H1 (cell line): ENCODE measurements at regions not wholly inside any gene's neighbourhood (a gene's known extent, or its start where the extent isn't known, plus 50 kb on each side); places are given as distances from the start of the nearest gene placed in this dataset.

ENCODE experiments used
- CTCF ChIA-PET: fragments of 300-600 bp; sonication (Branson Sonifier 250); formaldehyde crosslinking; loops from one replicate; lab custom pipeline; 2021; ENCODE audit not compliant: partially characterized antibody; lab: Charles Lee
- POLR2A ChIA-PET: fragments of 300-600 bp; sonication (Branson Sonifier 250); formaldehyde crosslinking; loops from one replicate; lab custom pipeline; 2021; ENCODE audit warnings: inconsistent platforms; ENCODE audit not compliant: partially characterized antibody; lab: Charles Lee
- DNase-seq, 2 experiments: peaks; one replicate each; pipeline versions ENCODE4 v3.0.0 to v3.0.0-alpha.2; 2010 to 2022; ENCODE audit warnings: low spot score in 2 of 2, low read depth in 1 of 2, mixed read lengths in 1 of 2
- FAIRE-seq: peaks from 2 replicates; lab custom pipeline; 2011; peaks lifted over from hg19 to GRCh38; lab: Jason Lieb, UNC
- H2AFZ ChIP-seq: 2 replicates; pipeline ENCODE4 v1.8.1; 2012; ENCODE audit warnings: low read length, inconsistent platforms
- H2AK5ac ChIP-seq: 2 replicates; pipeline ENCODE4 v1.6.1; 2013; ENCODE audit warnings: low read depth, low read length
- H2BK120ac ChIP-seq: replicated peaks from 2 replicates; pipeline ENCODE3; 2013; ENCODE audit warnings: low read depth, low read length, inconsistent platforms
- H2BK12ac ChIP-seq: 2 replicates; pipeline ENCODE4 v1.6.1; 2013; ENCODE audit warnings: low read depth, low read length
- H2BK15ac ChIP-seq: 2 replicates; pipeline ENCODE4 v1.6.1; 2013; ENCODE audit warnings: low read length
- H2BK20ac ChIP-seq: 2 replicates; pipeline ENCODE4 v1.6.1; 2013; ENCODE audit warnings: low read length
- H2BK5ac ChIP-seq: 2 replicates; pipeline ENCODE4 v1.6.1; 2013; ENCODE audit warnings: low read depth, low read length
- H3K14ac ChIP-seq: 2 replicates; pipeline ENCODE4 v1.6.1; 2013; ENCODE audit warnings: inconsistent platforms; ENCODE audit not compliant: insufficient read length
- H3K18ac ChIP-seq: 2 replicates; pipeline ENCODE4 v1.6.1; 2013; ENCODE audit warnings: low read length; ENCODE audit errors: extremely low read depth
- H3K23ac ChIP-seq: 2 replicates; pipeline ENCODE4 v1.6.1; 2013; ENCODE audit warnings: inconsistent platforms; ENCODE audit not compliant: insufficient read length
- H3K23me2 ChIP-seq: 2 replicates; pipeline ENCODE4 v1.6.1; 2013; ENCODE audit warnings: low read depth, low read length
- H3K27ac ChIP-seq: 2 replicates; pipeline ENCODE4 v1.6.1; 2011; ENCODE audit warnings: low read depth, low read length, inconsistent platforms
- H3K27me3 ChIP-seq, 4 experiments: replicated peaks in 1 of 4; 1 replicate in 1 of 4; 2 replicates in 3 of 4; pipeline versions ENCODE4 v1.6.1 to v1.8.1; 2011 to 2013; ENCODE audit warnings: low read length in 3 of 4, mild to moderate bottlenecking in 3 of 4, inconsistent platforms in 2 of 4, mixed read lengths in 2 of 4, moderate library complexity in 1 of 4; ENCODE audit not compliant: control insufficient read depth in 3 of 4, insufficient read depth in 3 of 4; ENCODE audit errors: extremely low read depth in 1 of 4
- H3K36me3 ChIP-seq, 4 experiments: 2 replicates each; pipeline versions ENCODE4 v1.6.1 to v1.8.1; 2011 to 2013; ENCODE audit warnings: mild to moderate bottlenecking in 4 of 4, low read length in 3 of 4, moderate library complexity in 2 of 4, control low read depth in 1 of 4, inconsistent platforms in 1 of 4; ENCODE audit not compliant: insufficient read depth in 4 of 4, control insufficient read depth in 2 of 4
- H3K4ac ChIP-seq: replicated peaks from 2 replicates; pipeline ENCODE3; 2013; ENCODE audit warnings: low read length, low read depth, mixed read lengths, inconsistent platforms; ENCODE audit not compliant: insufficient read length
- H3K4me1 ChIP-seq, 4 experiments: replicated peaks in 1 of 4; 1 replicate in 1 of 4; 2 replicates in 3 of 4; pipeline versions ENCODE4 v1.6.1 to v1.8.1; 2011 to 2013; ENCODE audit warnings: low read length in 3 of 4, inconsistent platforms in 2 of 4, mixed read lengths in 1 of 4; ENCODE audit not compliant: insufficient read depth in 4 of 4, control insufficient read depth in 3 of 4
- H3K4me2 ChIP-seq, 2 experiments: 2 replicates each; pipeline versions ENCODE4 v1.6.1 to v1.8.1; 2011 to 2013; ENCODE audit warnings: low read depth in 2 of 2, low read length in 2 of 2, control low read depth in 1 of 2, inconsistent platforms in 1 of 2, mild to moderate bottlenecking in 1 of 2; ENCODE audit not compliant: insufficient read depth in 1 of 2
- H3K4me3 ChIP-seq, 4 experiments: fragments of 200-600, 300-600 bp in 1 of 4; sonication (generic), shearing (Covaris generic), sonication (Bioruptor Twin) in 1 of 4; 2 replicates each; pipeline versions ENCODE4 v1.5.1 to v1.8.1; 2011 to 2016; ENCODE audit warnings: low read length in 4 of 4, low read depth in 3 of 4, control low read depth in 2 of 4, inconsistent platforms in 2 of 4, mild to moderate bottlenecking in 2 of 4, mixed read lengths in 1 of 4, moderate library complexity in 1 of 4; ENCODE audit not compliant: insufficient read depth in 2 of 4; ENCODE audit errors: extremely low read depth in 1 of 4
- H3K56ac ChIP-seq: replicated peaks from 2 replicates; pipeline ENCODE3; 2013; ENCODE audit warnings: low read depth, mild to moderate bottlenecking, mixed read lengths, low read length, inconsistent platforms; ENCODE audit not compliant: insufficient read length
- H3K79me1 ChIP-seq: 2 replicates; pipeline ENCODE4 v1.6.1; 2013; ENCODE audit warnings: low read depth, low read length, control low read depth
- H3K79me2 ChIP-seq, 2 experiments: 2 replicates each; pipeline versions ENCODE4 v1.6.1 to v1.8.1; 2012 to 2013; ENCODE audit warnings: low read length in 2 of 2, mild to moderate bottlenecking in 2 of 2, inconsistent platforms in 1 of 2; ENCODE audit not compliant: insufficient read depth in 2 of 2, control insufficient read depth in 1 of 2
- H3K9ac ChIP-seq, 4 experiments: replicated peaks in 1 of 4; 1 replicate in 1 of 4; 2 replicates in 3 of 4; pipeline versions ENCODE4 v1.6.1 to v1.8.1; 2011 to 2013; ENCODE audit warnings: low read depth in 3 of 4, low read length in 3 of 4, control low read depth in 2 of 4, mild to moderate bottlenecking in 2 of 4, moderate library complexity in 2 of 4, inconsistent platforms in 1 of 4; ENCODE audit errors: extremely low read depth in 1 of 4
- H3K9me3 ChIP-seq, 2 experiments: 2 replicates each; pipeline versions ENCODE4 v1.6.1 to v1.8.1; 2012 to 2013; ENCODE audit warnings: mild to moderate bottlenecking in 2 of 2, moderate library complexity in 2 of 2, control low read depth in 1 of 2, inconsistent platforms in 1 of 2, low read depth in 1 of 2, low read length in 1 of 2, mixed read lengths in 1 of 2; ENCODE audit not compliant: insufficient read depth in 2 of 2
- H4K20me1 ChIP-seq, 2 experiments: replicated peaks in 1 of 2; 2 replicates each; pipeline versions ENCODE3 to v1.8.1; 2011 to 2013; ENCODE audit warnings: inconsistent platforms in 2 of 2, low read length in 2 of 2, mild to moderate bottlenecking in 1 of 2; ENCODE audit not compliant: insufficient read depth in 2 of 2, control insufficient read depth in 1 of 2
- H4K5ac ChIP-seq: 2 replicates; pipeline ENCODE4 v1.6.1; 2013; ENCODE audit warnings: low read length, low read depth, mixed read lengths, inconsistent platforms; ENCODE audit not compliant: insufficient read length
- H4K8ac ChIP-seq: 2 replicates; pipeline ENCODE4 v1.8.0; 2013; ENCODE audit warnings: mild to moderate bottlenecking, moderate library complexity, low read length, inconsistent platforms; ENCODE audit not compliant: insufficient read depth; ENCODE audit errors: extremely low read depth
- H4K91ac ChIP-seq: replicated peaks from 2 replicates; pipeline ENCODE3; 2013; ENCODE audit warnings: low read length, mixed read lengths, inconsistent platforms; ENCODE audit not compliant: insufficient read length
- CEBPB ChIP-seq: IDR thresholded peaks from 2 replicates; pipeline ENCODE4 v1.6.1; 2012; ENCODE audit warnings: low read depth, low read length
- JUN ChIP-seq: IDR thresholded peaks from 2 replicates; pipeline ENCODE4 v1.6.1; 2011; ENCODE audit warnings: low read depth, mild to moderate bottlenecking, improper control_type of control experiment, low read length
- RBBP5 ChIP-seq: IDR thresholded peaks from 2 replicates; pipeline ENCODE4 v1.7.1; 2012; ENCODE audit warnings: low read depth, mild to moderate bottlenecking, inconsistent platforms, low read length, moderate library complexity, borderline replicate concordance
- RNF2 ChIP-seq: fragments of 200-900, 300-1000 bp; sonication (generic); IDR thresholded peaks from 2 replicates; pipeline ENCODE4 v1.7.1; 2016; ENCODE audit warnings: borderline replicate concordance, low read depth, mild to moderate bottlenecking, antibody characterized with exemption, low read length; ENCODE audit not compliant: poor library complexity, severe bottlenecking; ENCODE audit errors: missing control alignments
- SP4 ChIP-seq: IDR thresholded peaks from 2 replicates; pipeline ENCODE4 v1.6.1; 2012; ENCODE audit warnings: low read length, inconsistent platforms
- SUZ12 ChIP-seq: fragments of 200-600 bp; sonication (generic); IDR thresholded peaks from 2 replicates; pipeline ENCODE4 v1.6.1; 2012; ENCODE audit warnings: mild to moderate bottlenecking, inconsistent platforms, low read length, moderate library complexity, mixed read lengths
- TBP ChIP-seq: IDR thresholded peaks from 2 replicates; pipeline ENCODE4 v1.6.1; 2011; ENCODE audit warnings: low read depth, low read length, improper control_type of control experiment
- TCF12 ChIP-seq: IDR thresholded peaks from 2 replicates; pipeline ENCODE4 v1.6.1; 2011; ENCODE audit warnings: low read depth, mild to moderate bottlenecking, low read length
- TF ChIP-seq, protein P1 (sequence below): IDR thresholded peaks from 2 replicates; pipeline ENCODE4 v1.6.1; 2012; ENCODE audit warnings: low read length, inconsistent platforms
- TF ChIP-seq, protein P2 (sequence below), 3 experiments: IDR thresholded peaks; 1 replicate in 2 of 3; 2 replicates in 1 of 3; pipeline versions ENCODE4 v1.5.1 to v1.6.1; 2011; ENCODE audit warnings: low read length in 3 of 3, mild to moderate bottlenecking in 3 of 3, inconsistent platforms in 2 of 3, low read depth in 1 of 3, moderate library complexity in 1 of 3; ENCODE audit not compliant: insufficient read depth in 1 of 3; ENCODE audit errors: control extremely low read depth in 1 of 3

DNA sequence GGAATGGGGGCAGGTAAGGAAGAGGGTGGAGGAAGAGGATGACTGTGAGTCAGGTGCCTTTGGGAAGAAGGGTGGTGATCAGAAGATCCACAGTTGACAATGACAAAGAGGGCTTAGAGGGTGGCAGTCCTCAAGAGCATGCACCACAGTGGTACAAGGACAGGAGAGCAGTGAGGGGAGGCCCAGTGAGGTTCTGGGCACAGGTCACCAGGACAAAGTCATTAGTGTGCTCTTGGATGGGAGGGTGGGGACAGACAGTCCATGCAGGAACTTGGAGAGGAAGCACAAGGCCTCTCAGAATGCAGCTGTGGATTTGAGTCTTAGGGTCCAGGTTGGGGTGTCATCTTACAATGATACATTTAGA lies 75.1 kb downstream of the RHOU start:
- Histone ChIP-seq H3K27me3 (no peaks in the 10 kb centered on the region), H3K4me2 (peak overlapping the region; percentile 12 to 16), H4K91ac (peak overlapping the region; percentile 76), H3K18ac (peak overlapping the region; percentile 95), H3K4me3 (no peak overlapping the region), H3K9ac (no peak overlapping the region), H4K8ac (no peak overlapping the region), H2BK12ac (peak overlapping the region; percentile 99), H3K27ac (no peak overlapping the region), H2AK5ac (peak overlapping the region; percentile 97; the same call in 1 of the 2 replicates), H4K5ac (no peak overlapping the region), H2BK120ac (peak overlapping the region; percentile 52), H3K14ac (no peak overlapping the region), H3K4ac (no peak overlapping the region), H3K36me3 (no peaks in the 10 kb centered on the region), H3K23me2 (no peaks in the 10 kb centered on the region), H3K4me1 (peaks cover 11 to 16% (median 14%) of the 10 kb centered on the region in 4 experiments; a peak in 6 of 7 replicates), H2BK15ac (peak overlapping the region; percentile 99), H3K23ac (no peak overlapping the region), H3K79me1 (no peaks in the 10 kb centered on the region), H3K9me3 (no peaks in the 10 kb centered on the region), H2AFZ (no peak overlapping the region), H4K20me1 (no peaks in the 10 kb centered on the region), H2BK5ac (peak overlapping the region; percentile 92; the same call in 1 of the 2 replicates), H3K56ac (no peak overlapping the region), H2BK20ac (peak overlapping the region; percentile 98), H3K79me2 (no peaks in the 10 kb centered on the region)
- POLR2A ChIA-PET: no interaction called here
- TF ChIP-seq, protein P1, sequence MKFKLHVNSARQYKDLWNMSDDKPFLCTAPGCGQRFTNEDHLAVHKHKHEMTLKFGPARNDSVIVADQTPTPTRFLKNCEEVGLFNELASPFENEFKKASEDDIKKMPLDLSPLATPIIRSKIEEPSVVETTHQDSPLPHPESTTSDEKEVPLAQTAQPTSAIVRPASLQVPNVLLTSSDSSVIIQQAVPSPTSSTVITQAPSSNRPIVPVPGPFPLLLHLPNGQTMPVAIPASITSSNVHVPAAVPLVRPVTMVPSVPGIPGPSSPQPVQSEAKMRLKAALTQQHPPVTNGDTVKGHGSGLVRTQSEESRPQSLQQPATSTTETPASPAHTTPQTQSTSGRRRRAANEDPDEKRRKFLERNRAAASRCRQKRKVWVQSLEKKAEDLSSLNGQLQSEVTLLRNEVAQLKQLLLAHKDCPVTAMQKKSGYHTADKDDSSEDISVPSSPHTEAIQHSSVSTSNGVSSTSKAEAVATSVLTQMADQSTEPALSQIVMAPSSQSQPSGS: no peak
- no peak for TF ChIP-seq TBP
- no peak for TF ChIP-seq SUZ12
- no peak for TF ChIP-seq CEBPB
- TF ChIP-seq SP4: no peak
- TF ChIP-seq TCF12: no peak
- TF ChIP-seq JUN: no peak
- TF ChIP-seq RBBP5: no peak
- TF ChIP-seq, protein P2, sequence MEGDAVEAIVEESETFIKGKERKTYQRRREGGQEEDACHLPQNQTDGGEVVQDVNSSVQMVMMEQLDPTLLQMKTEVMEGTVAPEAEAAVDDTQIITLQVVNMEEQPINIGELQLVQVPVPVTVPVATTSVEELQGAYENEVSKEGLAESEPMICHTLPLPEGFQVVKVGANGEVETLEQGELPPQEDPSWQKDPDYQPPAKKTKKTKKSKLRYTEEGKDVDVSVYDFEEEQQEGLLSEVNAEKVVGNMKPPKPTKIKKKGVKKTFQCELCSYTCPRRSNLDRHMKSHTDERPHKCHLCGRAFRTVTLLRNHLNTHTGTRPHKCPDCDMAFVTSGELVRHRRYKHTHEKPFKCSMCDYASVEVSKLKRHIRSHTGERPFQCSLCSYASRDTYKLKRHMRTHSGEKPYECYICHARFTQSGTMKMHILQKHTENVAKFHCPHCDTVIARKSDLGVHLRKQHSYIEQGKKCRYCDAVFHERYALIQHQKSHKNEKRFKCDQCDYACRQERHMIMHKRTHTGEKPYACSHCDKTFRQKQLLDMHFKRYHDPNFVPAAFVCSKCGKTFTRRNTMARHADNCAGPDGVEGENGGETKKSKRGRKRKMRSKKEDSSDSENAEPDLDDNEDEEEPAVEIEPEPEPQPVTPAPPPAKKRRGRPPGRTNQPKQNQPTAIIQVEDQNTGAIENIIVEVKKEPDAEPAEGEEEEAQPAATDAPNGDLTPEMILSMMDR (IDR thresholded peaks at IDR 0.05; ENCODE audit: control extremely low read depth in 1 of 3, insufficient read depth in 1 of 3, low read depth in 1 of 3, low read length in 3 of 3): no peak
- no peak for TF ChIP-seq RNF2
- FAIRE-seq (no peak), DNase-seq (peak in 1 of 2 experiments; percentile 41)
- CTCF ChIA-PET: interaction anchor here (1.0 kb wide), 1 partner anchor 19 kb away, joined by 3 read pairs; no protein-coding TSS in a partner anchor
